ENCODE measurements at regions not wholly inside any gene's neighbourhood (a gene's known extent, or its start where the extent isn't known, plus 50 kb on each side); places are given as distances from the start of the nearest gene placed in this dataset.

GRCh38 chr16:60463986-60464385 is 1572.3 kb downstream of the CDH8 start:
- no peak for TF ChIP-seq CTCF (IDR thresholded peaks at IDR 0.05; ENCODE audit: poor library complexity, severe bottlenecking)
- TF ChIP-seq TAF1 (IDR thresholded peaks at IDR 0.05; ENCODE audit: low read depth): no peak
- TF ChIP-seq EP300 (conservative IDR thresholded peaks at IDR 0.05; ENCODE audit: poor library complexity, severe bottlenecking): no peak
- no peak for TF ChIP-seq EZH2 (IDR thresholded peaks at IDR 0.05; ENCODE audit: borderline replicate concordance, insufficient read depth, low read length, poor library complexity, severe bottlenecking)
- TF ChIP-seq POLR2AphosphoS5 (IDR thresholded peaks at IDR 0.05): no peak

Measured in neural cell (in vitro differentiated cells).